Astrocyte of the cerebellum (primary cell): ENCODE measurements at regions not wholly inside any gene's neighbourhood (a gene's known extent, or its start where the extent isn't known, plus 50 kb on each side); places are given as distances from the start of the nearest gene placed in this dataset.

Source experiments
- DNase-seq: peaks from one replicate; pipeline ENCODE4 v3.0.0-alpha.2; 2011; ENCODE audit warnings: low read depth
- H3K4me3 ChIP-seq: 2 replicates; pipeline ENCODE4 v1.5.1; 2011; ENCODE audit warnings: mild to moderate bottlenecking, low read depth, low read length, moderate library complexity
- CTCF ChIP-seq: IDR thresholded peaks from 2 replicates; pipeline ENCODE4 v1.5.1; 2012; ENCODE audit warnings: low read length, low read depth, moderate library complexity, mild to moderate bottlenecking; ENCODE audit errors: missing control alignments
- in situ Hi-C: cut with HindIII; loops from 2 replicates; pipeline ENCODE4 v1.10.0; 2017; ENCODE audit warnings: low sequenced_read_pairs

GRCh38 chr17:74005790-74006189 lies 197.7 kb upstream of the RPL38 start:
- TF ChIP-seq CTCF = no peak
- no peak for DNase-seq
- in situ Hi-C loops = no loop called here
- no peak overlapping the region for H3K4me3 ChIP-seq

DNA sequence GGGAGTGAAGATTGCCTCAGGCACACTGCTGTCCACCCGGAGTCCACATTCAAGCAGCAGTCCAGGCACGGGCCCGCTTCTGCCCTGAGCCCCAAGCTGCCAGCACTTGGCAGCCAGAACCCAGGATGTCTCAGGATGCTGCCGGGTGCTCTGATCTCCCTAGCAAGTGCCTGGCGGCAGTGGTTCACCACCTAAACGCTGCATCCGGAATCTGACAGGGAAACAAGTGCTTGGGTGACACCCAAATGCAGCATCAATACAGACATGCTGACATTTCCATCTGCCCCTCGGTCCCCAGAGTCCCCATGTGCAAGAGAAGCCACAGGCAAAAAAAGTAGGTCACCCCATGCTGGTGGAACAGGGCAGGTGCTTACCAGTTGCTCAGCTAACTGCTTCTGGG lies 197.1 kb upstream of the RPL38 start:
- DNase-seq = no peak
- no peak overlapping the region for H3K4me3 ChIP-seq
- in situ Hi-C loops = no loop called here
- TF ChIP-seq CTCF = no peak

- no peak for DNase-seq
- no peak for TF ChIP-seq CTCF
- H3K4me3 ChIP-seq = no peak overlapping the region
- in situ Hi-C loops = no loop called here
Measured at GRCh38 chr17:74008196-74008595, 195.3 kb upstream of the RPL38 start.

- no peak for DNase-seq
- in situ Hi-C loops = no loop called here
- no peak for TF ChIP-seq CTCF
- H3K4me3 ChIP-seq = no peak overlapping the region
Measured at GRCh38 chr17:74009056-74009625, 194.3 kb upstream of the RPL38 start.

GRCh38 chr17:74010903-74011302 lies 192.6 kb upstream of the RPL38 start:
- DNase-seq = no peak
- in situ Hi-C loops = no loop called here
- H3K4me3 ChIP-seq = no peak overlapping the region
- TF ChIP-seq CTCF = no peak

GRCh38 chr17:74011966-74012365 lies 191.5 kb upstream of the RPL38 start:
- in situ Hi-C loops = no loop called here
- no peak for DNase-seq
- no peak for TF ChIP-seq CTCF
- no peak overlapping the region for H3K4me3 ChIP-seq

GRCh38 chr17:74012465-74012864 lies 191.0 kb upstream of the RPL38 start:
- TF ChIP-seq CTCF = no peak
- no peak overlapping the region for H3K4me3 ChIP-seq
- DNase-seq = no peak
- in situ Hi-C loops = no loop called here
